Stimulated activated CD4-positive, alpha-beta T cell treated with anti-CD3 and anti-CD28 coated beads, Interleukin-4, amount 100 ng/mL, for 1 hour (primary cell): ENCODE measurements at regions not wholly inside any gene's neighbourhood (a gene's known extent, or its start where the extent isn't known, plus 50 kb on each side); places are given as distances from the start of the nearest gene placed in this dataset.
A peak's percentile ranks its signal among the peaks of the same experiment; 100 is the strongest.
"Not testable (repeated sequence)": the region's sequence is repeated elsewhere in the genome, so short reads cannot be mapped to it uniquely, and the experiment has no call there.

Experiments used
- DNase-seq: peaks from one replicate; pipeline ENCODE4 v3.0.0-alpha.2; 2020

GRCh38 chr14:25431211-25432076 lies 381.5 kb upstream of the STXBP6 start:
- no peak for DNase-seq

DNA sequence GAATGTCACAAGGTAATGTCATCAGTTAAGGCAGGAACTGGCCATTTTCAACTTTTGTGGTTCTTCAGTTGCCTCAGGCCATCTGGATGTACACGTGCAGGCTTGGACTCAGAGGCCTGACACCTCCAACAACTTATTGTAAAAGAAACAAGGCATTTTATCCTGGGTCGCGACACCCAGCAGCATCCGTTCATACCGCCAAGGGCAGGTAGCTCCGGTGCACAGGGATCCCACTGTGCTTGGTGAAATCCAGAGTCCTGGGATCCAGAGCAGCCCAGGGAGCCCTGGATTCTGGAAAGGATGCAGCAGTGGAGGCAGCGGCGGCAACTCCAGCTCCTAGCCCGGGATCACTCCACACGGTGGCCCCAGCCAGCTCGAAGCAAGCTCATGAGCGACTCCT lies 380.9 kb upstream of the STXBP6 start:
- DNase-seq, result no peak

DNA sequence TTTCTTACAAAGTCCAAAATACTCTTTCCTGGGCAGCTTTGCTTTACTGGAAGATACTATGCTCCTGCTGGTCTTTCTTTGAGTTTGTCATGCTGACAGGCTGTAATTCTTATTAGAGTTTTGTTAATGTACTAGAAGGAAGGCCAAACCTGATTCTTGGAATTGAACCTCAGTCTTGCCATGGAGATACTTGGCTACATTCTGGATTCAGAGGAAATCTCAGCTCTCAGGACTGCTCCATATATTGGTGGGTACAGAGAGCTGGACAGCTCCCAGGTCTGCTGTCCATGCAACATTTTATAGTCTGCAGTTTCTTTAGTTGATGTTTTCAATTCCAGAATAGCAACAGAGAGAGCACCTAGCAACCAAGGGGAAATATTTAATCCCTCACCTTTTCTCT lies 363.1 kb upstream of the STXBP6 start:
- DNase-seq, result no peak

GRCh38 chr14:25411781-25412757 lies 362.1 kb upstream of the STXBP6 start:
- DNase-seq, result no peak

GRCh38 chr14:25406818-25407217 lies 356.9 kb upstream of the STXBP6 start:
- no peak for DNase-seq

DNA sequence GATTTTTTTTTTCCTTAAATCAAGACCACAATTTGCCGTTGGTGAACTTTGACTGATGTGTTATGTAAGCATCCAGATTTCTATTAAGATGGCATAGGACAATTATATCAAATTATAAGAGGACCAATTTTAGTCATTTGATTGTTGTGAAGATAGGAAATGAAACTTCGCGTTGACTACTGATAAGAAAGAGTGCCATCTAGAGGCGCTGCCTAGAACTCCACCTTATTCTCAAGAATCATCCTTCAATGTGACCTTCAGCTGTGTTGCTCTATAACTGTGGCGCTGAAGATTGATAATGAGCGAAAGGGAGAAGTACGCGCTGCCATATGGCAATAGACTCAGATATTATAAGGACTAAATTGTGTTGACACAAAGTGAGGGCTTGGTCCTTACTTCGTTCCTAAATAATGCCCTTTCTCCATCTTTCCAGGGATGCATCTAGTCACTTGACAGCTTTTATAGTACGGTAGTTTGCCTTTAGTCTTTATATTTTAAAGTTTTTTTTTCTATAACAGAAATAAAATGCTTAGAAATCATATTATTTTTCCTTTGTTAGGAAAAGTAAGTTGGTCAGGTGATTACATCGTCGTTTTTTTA lies 350.8 kb upstream of the STXBP6 start:
- peak; percentile 2 for DNase-seq

- DNase-seq, result no peak
Measured at GRCh38 chr14:25396128-25396527, 346.2 kb upstream of the STXBP6 start.

DNA sequence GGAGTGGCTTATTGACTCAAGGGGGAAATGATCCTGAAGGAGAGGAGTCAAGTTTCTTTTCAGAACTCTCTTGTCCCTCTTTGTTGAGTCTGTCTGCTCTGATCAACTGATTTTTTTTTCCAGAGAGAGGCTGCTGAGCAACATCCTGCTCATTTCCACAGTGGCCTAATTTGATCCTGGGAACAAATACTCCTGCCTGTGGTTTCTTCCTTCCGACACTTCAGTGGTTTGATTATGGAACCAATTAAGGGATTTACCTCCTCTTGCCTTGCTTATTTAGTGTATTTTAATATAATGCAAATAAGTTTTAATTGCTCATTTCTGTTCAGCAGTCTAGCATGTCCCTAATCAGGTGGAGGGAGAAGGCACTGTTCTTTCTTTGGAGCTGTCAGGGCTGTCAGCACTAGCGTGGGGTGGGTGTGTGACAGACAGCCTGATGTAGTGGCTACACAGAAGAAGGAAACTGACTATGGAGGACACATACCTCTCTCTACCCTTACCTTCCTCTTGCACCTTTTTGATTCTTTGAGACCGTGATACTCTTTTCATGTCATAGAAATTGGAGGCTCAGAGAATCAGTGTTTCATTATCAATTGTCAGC lies 344.9 kb upstream of the STXBP6 start:
- no peak for DNase-seq

DNA sequence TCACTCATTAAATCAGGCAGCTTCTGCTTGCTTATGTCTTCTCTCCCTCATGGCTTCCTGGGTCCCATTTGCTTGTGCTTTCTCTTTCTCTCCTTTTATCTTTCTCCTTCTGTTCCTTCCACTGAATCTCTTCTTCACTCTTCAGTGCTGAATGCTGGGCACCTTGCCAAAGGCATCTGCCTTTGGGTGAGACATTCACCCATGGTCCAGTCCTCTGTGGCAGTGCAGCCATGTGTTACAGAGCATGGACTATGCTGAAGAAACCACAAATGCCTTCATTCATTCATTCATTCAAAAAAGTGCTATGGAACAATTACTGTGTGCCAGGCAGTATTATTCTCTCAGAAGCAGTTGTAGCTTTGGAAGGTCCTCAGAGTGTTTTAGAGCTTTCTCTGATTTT lies 344.4 kb upstream of the STXBP6 start:
- no peak for DNase-seq

- DNase-seq, result no peak
Measured at GRCh38 chr14:25389948-25390347, 340.0 kb upstream of the STXBP6 start.

GRCh38 chr14:25381498-25381897 lies 331.6 kb upstream of the STXBP6 start:
- no peak for DNase-seq

GRCh38 chr14:25375639-25376038 lies 325.7 kb upstream of the STXBP6 start:
- DNase-seq, result no peak

GRCh38 chr14:25371068-25371467 lies 321.1 kb upstream of the STXBP6 start:
- no peak for DNase-seq

DNA sequence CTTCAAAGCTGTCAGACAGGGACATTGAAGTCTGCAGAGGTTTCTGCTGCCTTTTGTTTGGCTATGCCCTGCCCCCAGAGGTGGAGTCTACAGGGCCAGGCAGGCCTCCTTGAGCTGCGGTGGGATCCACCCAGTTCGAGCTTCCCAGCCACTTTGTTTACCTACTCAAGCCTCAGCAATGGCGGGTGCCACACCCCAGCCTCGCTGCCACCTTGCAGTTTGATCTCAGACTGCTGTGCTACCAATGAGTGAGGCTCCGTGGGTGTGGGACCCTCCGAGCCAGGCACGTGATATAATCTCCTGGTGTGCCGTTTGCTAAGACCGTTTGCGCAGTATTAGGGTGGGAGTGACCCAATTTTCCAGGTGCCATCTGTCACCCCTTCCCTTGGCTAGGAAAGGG lies 320.1 kb upstream of the STXBP6 start:
- not testable (repeated sequence) for DNase-seq

DNA sequence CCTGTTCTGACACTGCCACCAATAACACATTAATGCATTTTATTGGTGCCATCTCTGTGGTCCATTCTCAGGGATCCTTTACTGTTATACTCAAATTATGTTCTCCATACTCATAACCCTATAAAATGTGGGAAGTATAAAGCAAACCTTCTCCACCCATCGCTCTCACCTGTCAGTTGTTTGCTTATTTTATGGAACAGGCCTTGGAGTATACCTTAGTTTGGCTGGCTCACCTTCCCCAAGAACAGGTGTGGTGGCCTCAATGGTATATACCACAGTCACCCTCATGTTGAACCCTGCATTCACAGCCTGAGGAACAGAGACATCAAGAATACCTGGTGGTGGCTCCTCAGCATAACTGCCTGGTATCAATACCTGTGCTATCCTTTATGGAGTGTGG lies 308.4 kb upstream of the STXBP6 start:
- DNase-seq, result no peak

GRCh38 chr14:25351269-25351668 lies 301.3 kb upstream of the STXBP6 start:
- DNase-seq, result no peak

- no peak for DNase-seq
Measured at GRCh38 chr14:25350802-25351201, 300.9 kb upstream of the STXBP6 start.

DNA sequence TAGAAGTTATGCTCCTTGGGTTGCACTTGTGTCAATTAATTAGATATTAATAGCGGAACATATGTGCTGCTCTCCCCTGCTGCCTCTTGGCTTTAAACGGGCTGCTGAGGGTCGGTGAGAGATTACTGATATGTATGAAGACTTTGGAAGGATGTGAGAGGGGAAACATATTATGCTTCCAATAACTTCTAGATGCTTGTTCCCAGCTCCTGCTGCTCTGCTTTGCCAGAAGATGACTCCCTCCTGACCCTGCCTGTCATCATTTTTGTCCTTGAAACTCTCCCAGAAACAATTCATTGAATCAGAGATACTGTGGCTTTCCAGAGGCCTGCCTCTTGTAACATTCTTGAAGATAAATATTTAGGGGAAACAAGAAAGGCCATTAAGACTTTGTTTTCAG lies 300.1 kb upstream of the STXBP6 start:
- DNase-seq, result no peak

DNA sequence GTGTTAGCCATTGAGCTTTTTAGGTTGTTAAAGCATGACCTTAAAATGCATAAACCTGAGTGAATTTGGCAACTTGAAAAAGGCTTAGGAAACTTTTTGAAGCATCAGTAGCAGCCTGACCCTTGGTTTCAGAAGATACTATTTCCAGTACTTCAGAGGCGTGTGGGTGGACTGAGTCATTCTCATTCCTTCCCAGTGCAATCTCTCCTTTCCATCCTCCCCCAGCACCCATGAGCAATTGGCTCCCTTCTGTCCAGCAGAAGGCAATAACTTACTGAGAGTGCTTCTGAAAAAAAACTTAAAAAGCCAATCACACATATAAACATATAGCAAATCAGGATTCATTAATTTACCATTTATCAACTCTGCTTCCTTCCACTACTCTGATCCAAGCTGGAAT lies 299.3 kb upstream of the STXBP6 start:
- no peak for DNase-seq

- no peak for DNase-seq
Measured at GRCh38 chr14:25340882-25341281, 290.9 kb upstream of the STXBP6 start.

- DNase-seq, result no peak
Measured at GRCh38 chr14:25322784-25323183, 272.8 kb upstream of the STXBP6 start.

GRCh38 chr14:25316007-25316406 lies 266.1 kb upstream of the STXBP6 start:
- not testable (repeated sequence) for DNase-seq

DNA sequence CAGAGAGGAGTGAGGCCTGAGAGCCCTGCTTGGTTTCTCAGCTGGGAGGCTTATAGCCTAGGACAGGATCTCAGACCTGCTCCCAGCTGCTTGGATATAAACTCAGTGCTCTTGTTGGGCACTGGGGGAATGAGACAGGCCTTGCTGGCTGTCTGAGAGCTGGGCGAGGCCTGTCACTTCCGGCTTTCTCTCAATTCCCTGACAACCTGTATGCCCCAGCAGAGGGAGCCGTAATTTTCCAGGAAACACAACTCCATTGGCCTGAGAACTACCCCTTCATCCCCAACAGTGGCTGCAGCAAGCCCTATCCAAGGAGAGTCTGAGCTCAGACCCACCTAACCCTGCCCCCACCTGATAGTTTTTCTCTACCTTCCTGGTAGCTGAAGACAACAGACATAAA lies 258.3 kb upstream of the STXBP6 start:
- no peak for DNase-seq
